SK-N-SH (cell line): ENCODE measurements at regions not wholly inside any gene's neighbourhood (a gene's known extent, or its start where the extent isn't known, plus 50 kb on each side); places are given as distances from the start of the nearest gene placed in this dataset.

Source experiments
- CTCF ChIA-PET: fragments of 300-600, 350-600 bp; formaldehyde crosslinking; extraction: SDS; loops from one replicate; lab custom pipeline; 2021; lab: Yijun Ruan, JAX
- POLR2A ChIA-PET: fragments of 350-600 bp; sonication (Branson Sonifier 250); formaldehyde crosslinking; extraction: SDS; loops from one replicate; lab custom pipeline; 2020; ENCODE audit warnings: antibody characterized with exemption, inconsistent platforms; lab: Yijun Ruan, JAX
- DNase-seq: peaks from one replicate; pipeline ENCODE4 v3.0.0; 2012
- H2AFZ ChIP-seq: fragments of 200-600 bp; sonication (generic); 2 replicates; pipeline ENCODE4 v1.8.1; 2016; ENCODE audit warnings: antibody characterized with exemption, mild to moderate bottlenecking, low read depth
- H3F3A ChIP-seq: fragments of 200-600 bp; sonication (generic); replicated peaks from 2 replicates; pipeline ENCODE3; 2016; ENCODE audit warnings: antibody characterized with exemption, mild to moderate bottlenecking; ENCODE audit not compliant: insufficient read depth
- H3K27ac ChIP-seq, 2 experiments: fragments of 200-500 bp in 1 of 2; fragments of 200-600 bp in 1 of 2; sonication (Bioruptor generic) in 1 of 2; sonication (generic), shearing (Covaris generic) in 1 of 2; 2 replicates each; pipeline versions ENCODE4 v1.5.1 to v1.6.1; 2014 to 2016; ENCODE audit warnings: low read depth in 2 of 2, inconsistent platforms in 1 of 2, low read length in 1 of 2, mild to moderate bottlenecking in 1 of 2, mixed read lengths in 1 of 2
- H3K27me3 ChIP-seq: fragments of 200-600 bp; sonication (generic), shearing (Covaris generic); 2 replicates; pipeline ENCODE4 v1.6.1; 2016; ENCODE audit warnings: mixed run types; ENCODE audit not compliant: insufficient read depth
- H3K36me3 ChIP-seq, 2 experiments: fragments of 200-500 bp in 1 of 2; fragments of 200-600 bp in 1 of 2; sonication (Bioruptor generic) in 1 of 2; sonication (generic) in 1 of 2; replicated peaks in 1 of 2; 2 replicates each; pipeline versions ENCODE3 to v1.5.1; 2014 to 2016; ENCODE audit warnings: low read length in 1 of 2, mild to moderate bottlenecking in 1 of 2; ENCODE audit not compliant: insufficient read depth in 2 of 2, control insufficient read depth in 1 of 2
- H3K4me1 ChIP-seq, 2 experiments: fragments of 200-500 bp in 1 of 2; fragments of 200-600 bp in 1 of 2; sonication (Bioruptor generic) in 1 of 2; sonication (generic), shearing (Covaris generic) in 1 of 2; 2 replicates each; pipeline versions ENCODE4 v1.5.1 to v1.6.1; 2014 to 2016; ENCODE audit warnings: low read depth in 1 of 2, low read length in 1 of 2, mixed run types in 1 of 2; ENCODE audit not compliant: insufficient read depth in 2 of 2, control insufficient read depth in 1 of 2
- H3K4me2 ChIP-seq: fragments of 200-600 bp; sonication (generic), shearing (Covaris generic); 2 replicates; pipeline ENCODE4 v1.6.1; 2017; ENCODE audit warnings: mixed run types
- H3K4me3 ChIP-seq, 2 experiments: fragments of 200-500 bp in 1 of 2; fragments of 200-600 bp in 1 of 2; sonication (Bioruptor generic) in 1 of 2; sonication (generic), shearing (Covaris generic) in 1 of 2; 2 replicates each; pipeline versions ENCODE4 v1.5.1 to v1.8.1; 2014 to 2016; ENCODE audit warnings: low read depth in 2 of 2, inconsistent platforms in 1 of 2, low read length in 1 of 2, mild to moderate bottlenecking in 1 of 2, mixed read lengths in 1 of 2, moderate library complexity in 1 of 2
- H3K79me2 ChIP-seq: fragments of 200-600 bp; sonication (generic); 2 replicates; pipeline ENCODE4 v1.8.1; 2017; ENCODE audit warnings: mild to moderate bottlenecking; ENCODE audit not compliant: insufficient read depth
- H3K9ac ChIP-seq: fragments of 200-600 bp; sonication (generic); 2 replicates; pipeline ENCODE4 v1.6.1; 2017; ENCODE audit warnings: mixed run types
- H3K9me2 ChIP-seq: fragments of 200-600 bp; sonication (generic); 2 replicates; pipeline ENCODE4 v1.6.1; 2017; ENCODE audit warnings: mixed run types
- H3K9me3 ChIP-seq: fragments of 200-600 bp; sonication (generic); 2 replicates; pipeline ENCODE4 v1.6.1; 2017; ENCODE audit warnings: mixed run types, mild to moderate bottlenecking, moderate library complexity
- H4K20me1 ChIP-seq: fragments of 200-600 bp; sonication (generic); 2 replicates; pipeline ENCODE4 v1.6.1; 2017; ENCODE audit warnings: mild to moderate bottlenecking, mixed run types; ENCODE audit not compliant: insufficient read depth
- CHD2 ChIP-seq: fragments of 150-350 bp; IDR thresholded peaks from 2 replicates; pipeline ENCODE4 v1.6.1; 2018; ENCODE audit warnings: low read length; ENCODE audit not compliant: partially characterized antibody
- CTCF ChIP-seq: fragments of 200-600 bp; sonication (generic); IDR thresholded peaks from 2 replicates; pipeline ENCODE4 v1.6.1; 2017; ENCODE audit warnings: antibody characterized with exemption, mild to moderate bottlenecking, moderate library complexity
- ELF1 ChIP-seq: IDR thresholded peaks from 2 replicates; pipeline ENCODE4 v1.4.0; 2012
- EP300 ChIP-seq, 2 experiments: IDR thresholded peaks; 2 replicates each; pipeline versions ENCODE4 v1.4.0 to v1.6.1; 2012; ENCODE audit warnings: borderline replicate concordance in 1 of 2, low read depth in 1 of 2, low read length in 1 of 2
- EZH2phosphoT487 ChIP-seq: fragments of 200-600 bp; sonication (generic); IDR thresholded peaks from 2 replicates; pipeline ENCODE4 v1.6.1; 2017; ENCODE audit warnings: low read depth, mixed run types, mild to moderate bottlenecking, antibody characterized with exemption, moderate library complexity, borderline replicate concordance
- FOXJ3 ChIP-seq: sonication (generic); formaldehyde crosslinking; IDR thresholded peaks from 2 replicates; pipeline ENCODE4 v1.5.1; 2020; ENCODE audit warnings: mild to moderate bottlenecking, missing genetic modification reagents
- FOXM1 ChIP-seq: IDR thresholded peaks from 2 replicates; pipeline ENCODE4 v1.4.0; 2012; ENCODE audit warnings: low read depth, mild to moderate bottlenecking
- GATA2 ChIP-seq: sonication (generic); formaldehyde crosslinking; IDR thresholded peaks from 2 replicates; pipeline ENCODE4 v1.5.0; 2020; ENCODE audit warnings: mild to moderate bottlenecking, missing genetic modification reagents
- JUND ChIP-seq: IDR thresholded peaks from 2 replicates; pipeline ENCODE4 v1.4.0; 2012
- MAX ChIP-seq: IDR thresholded peaks from 2 replicates; pipeline ENCODE4 v1.4.0; 2012; ENCODE audit warnings: low read depth
- MXI1 ChIP-seq: IDR thresholded peaks from 2 replicates; pipeline ENCODE4 v1.6.1; 2012; ENCODE audit warnings: mild to moderate bottlenecking, low read depth, low read length, improper control_type of control experiment
- RXRA ChIP-seq: IDR thresholded peaks from 2 replicates; pipeline ENCODE4 v1.4.0; 2012; ENCODE audit warnings: low read depth, mild to moderate bottlenecking, borderline replicate concordance
- SIN3A ChIP-seq: IDR thresholded peaks from 2 replicates; pipeline ENCODE4 v1.6.1; 2012; ENCODE audit warnings: low read depth, mild to moderate bottlenecking, low read length, moderate library complexity, borderline replicate concordance
- TAF1 ChIP-seq: IDR thresholded peaks from 2 replicates; pipeline ENCODE4 v1.6.1; 2012; ENCODE audit warnings: low read depth, mild to moderate bottlenecking, low read length, moderate library complexity, borderline replicate concordance
- TCF12 ChIP-seq: IDR thresholded peaks from 2 replicates; pipeline ENCODE4 v1.4.0; 2012
- TEAD4 ChIP-seq: IDR thresholded peaks from 2 replicates; pipeline ENCODE4 v1.4.0; 2012; ENCODE audit warnings: mild to moderate bottlenecking, borderline replicate concordance; ENCODE audit not compliant: insufficient read depth
- USF1 ChIP-seq: IDR thresholded peaks from 2 replicates; pipeline ENCODE4 v1.4.0; 2012; ENCODE audit warnings: low read depth, borderline replicate concordance
- USF2 ChIP-seq: fragments of 150-350 bp; IDR thresholded peaks from 2 replicates; pipeline ENCODE4 v1.6.1; 2017; ENCODE audit warnings: antibody characterized with exemption, low read length, low read depth, borderline replicate concordance
- ZBTB33 ChIP-seq: IDR thresholded peaks from 2 replicates; pipeline ENCODE4 v1.4.0; 2012; ENCODE audit warnings: low read depth, borderline replicate concordance
- WGBS: methylation state at CpG from one replicate; pipeline ENCODE4 v1.1.6; 2017; ENCODE audit warnings: low lambda C conversion rate; 5-methylcytosine and 5-hydroxymethylcytosine counted together

- TF ChIP-seq USF2 (no peak), SIN3A (no peak), TAF1 (no peak)
Measured at GRCh38 chr18:64720781-64721464, 572.0 kb upstream of the LINC00305 start (continued).

GRCh38 chr18:64718808-64719207, 569.9 kb upstream of the LINC00305 start:
- no peaks in the 10 kb centered on the region for H3K36me3 ChIP-seq
- 52% methylated on average over 6 of the region's 6 CpGs for WGBS

GRCh38 chr18:64717026-64717425, 568.1 kb upstream of the LINC00305 start:
- no peaks in the 10 kb centered on the region for H3F3A ChIP-seq
- H3K9me3 ChIP-seq = no peaks in the 10 kb centered on the region
- H3K9me2 ChIP-seq = no peaks in the 10 kb centered on the region; the same call in 1 of the 2 replicates
- H3K27me3 ChIP-seq = no peaks in the 10 kb centered on the region
- ChIA-PET POLR2A (no interaction called here), CTCF (no interaction called here)
- H2AFZ ChIP-seq = no peak overlapping the region
- no peak for DNase-seq
- H3K4me2 ChIP-seq = no peak overlapping the region
- no peak overlapping the region for H3K4me3 ChIP-seq
- TF ChIP-seq EP300 (IDR thresholded peaks at IDR 0.05; ENCODE audit: borderline replicate concordance in 1 of 2, low read depth in 1 of 2, low read length in 1 of 2) (no peak), MXI1 (no peak), CTCF (no peak), TEAD4 (no peak), EZH2phosphoT487 (no peak), GATA2 (CRISPR knock-in tag) (no peak), USF1 (no peak), RXRA (no peak), MAX (no peak), FOXM1 (no peak), ZBTB33 (no peak), JUND (no peak), CHD2 (no peak), FOXJ3 (CRISPR knock-in tag) (no peak), TAF1 (no peak), ELF1 (no peak)
- no peak overlapping the region for H3K9ac ChIP-seq
- no peaks in the 10 kb centered on the region for H3K79me2 ChIP-seq
- no peaks in the 10 kb centered on the region for H3K4me1 ChIP-seq
- no peaks in the 10 kb centered on the region for H3K36me3 ChIP-seq
- H3K27ac ChIP-seq = no peak overlapping the region
- no peaks in the 10 kb centered on the region for H4K20me1 ChIP-seq
- 26% methylated on average over 2 of the region's 2 CpGs for WGBS

More at GRCh38 chr18:64718808-64719207, 569.9 kb upstream of the LINC00305 start:
- H3K27ac ChIP-seq = no peak overlapping the region
- no peaks in the 10 kb centered on the region for H4K20me1 ChIP-seq
- no peaks in the 10 kb centered on the region for H3K27me3 ChIP-seq
- no peak for DNase-seq
- H2AFZ ChIP-seq = no peak overlapping the region
- no peaks in the 10 kb centered on the region for H3K79me2 ChIP-seq
- H3K4me3 ChIP-seq = no peak overlapping the region
- no peaks in the 10 kb centered on the region for H3K4me1 ChIP-seq
- no peaks in the 10 kb centered on the region for H3K9me3 ChIP-seq
- TF ChIP-seq RXRA (no peak), EZH2phosphoT487 (no peak), TCF12 (no peak)
- ChIA-PET CTCF (no interaction called here), POLR2A (no interaction called here)
- no peaks in the 10 kb centered on the region for H3K9me2 ChIP-seq
- no peaks in the 10 kb centered on the region for H3F3A ChIP-seq
- H3K9ac ChIP-seq = no peak overlapping the region
- no peak overlapping the region for H3K4me2 ChIP-seq
